ENCODE measurements at regions not wholly inside any gene's neighbourhood (a gene's known extent, or its start where the extent isn't known, plus 50 kb on each side); places are given as distances from the start of the nearest gene placed in this dataset.

DNA sequence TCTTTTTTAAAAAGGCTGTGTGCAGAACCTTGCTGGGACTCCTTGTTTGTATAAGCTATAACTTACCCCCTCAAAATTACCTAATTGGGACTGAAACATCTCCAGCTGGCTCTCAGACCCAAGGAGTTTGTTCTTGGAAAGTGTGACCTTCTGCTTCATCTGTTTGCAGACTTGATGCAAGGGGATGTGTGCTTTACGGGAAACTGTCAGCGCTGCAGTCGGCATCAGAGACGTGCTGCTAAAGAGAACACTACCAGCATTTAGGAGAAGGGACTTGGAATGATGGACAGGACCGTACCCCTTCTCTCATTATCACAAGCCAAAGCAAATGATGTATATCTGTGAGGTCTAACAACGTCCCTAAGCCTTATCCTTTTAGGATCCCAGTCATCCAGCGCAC, 174.2 kb upstream of the PARP11 start:
- no peak for TF ChIP-seq BHLHE40 (IDR thresholded peaks at IDR 0.05; ENCODE audit: low read depth, low read length)
- TF ChIP-seq, protein P1, sequence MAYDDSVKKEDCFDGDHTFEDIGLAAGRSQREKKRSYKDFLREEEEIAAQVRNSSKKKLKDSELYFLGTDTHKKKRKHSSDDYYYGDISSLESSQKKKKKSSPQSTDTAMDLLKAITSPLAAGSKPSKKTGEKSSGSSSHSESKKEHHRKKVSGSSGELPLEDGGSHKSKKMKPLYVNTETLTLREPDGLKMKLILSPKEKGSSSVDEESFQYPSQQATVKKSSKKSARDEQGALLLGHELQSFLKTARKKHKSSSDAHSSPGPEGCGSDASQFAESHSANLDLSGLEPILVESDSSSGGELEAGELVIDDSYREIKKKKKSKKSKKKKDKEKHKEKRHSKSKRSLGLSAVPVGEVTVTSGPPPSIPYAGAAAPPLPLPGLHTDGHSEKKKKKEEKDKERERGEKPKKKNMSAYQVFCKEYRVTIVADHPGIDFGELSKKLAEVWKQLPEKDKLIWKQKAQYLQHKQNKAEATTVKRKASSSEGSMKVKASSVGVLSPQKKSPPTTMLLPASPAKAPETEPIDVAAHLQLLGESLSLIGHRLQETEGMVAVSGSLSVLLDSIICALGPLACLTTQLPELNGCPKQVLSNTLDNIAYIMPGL (CRISPR knock-in tag; IDR thresholded peaks at IDR 0.05; ENCODE audit: borderline replicate concordance): no peak
- TF ChIP-seq, protein P2, sequence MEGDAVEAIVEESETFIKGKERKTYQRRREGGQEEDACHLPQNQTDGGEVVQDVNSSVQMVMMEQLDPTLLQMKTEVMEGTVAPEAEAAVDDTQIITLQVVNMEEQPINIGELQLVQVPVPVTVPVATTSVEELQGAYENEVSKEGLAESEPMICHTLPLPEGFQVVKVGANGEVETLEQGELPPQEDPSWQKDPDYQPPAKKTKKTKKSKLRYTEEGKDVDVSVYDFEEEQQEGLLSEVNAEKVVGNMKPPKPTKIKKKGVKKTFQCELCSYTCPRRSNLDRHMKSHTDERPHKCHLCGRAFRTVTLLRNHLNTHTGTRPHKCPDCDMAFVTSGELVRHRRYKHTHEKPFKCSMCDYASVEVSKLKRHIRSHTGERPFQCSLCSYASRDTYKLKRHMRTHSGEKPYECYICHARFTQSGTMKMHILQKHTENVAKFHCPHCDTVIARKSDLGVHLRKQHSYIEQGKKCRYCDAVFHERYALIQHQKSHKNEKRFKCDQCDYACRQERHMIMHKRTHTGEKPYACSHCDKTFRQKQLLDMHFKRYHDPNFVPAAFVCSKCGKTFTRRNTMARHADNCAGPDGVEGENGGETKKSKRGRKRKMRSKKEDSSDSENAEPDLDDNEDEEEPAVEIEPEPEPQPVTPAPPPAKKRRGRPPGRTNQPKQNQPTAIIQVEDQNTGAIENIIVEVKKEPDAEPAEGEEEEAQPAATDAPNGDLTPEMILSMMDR (IDR thresholded peaks at IDR 0.05): no peak
- TF ChIP-seq POLR2A (IDR thresholded peaks at IDR 0.05; ENCODE audit: low read length): no peak
- no peak for TF ChIP-seq EP300 (IDR thresholded peaks at IDR 0.05)
- TF ChIP-seq, protein P3, sequence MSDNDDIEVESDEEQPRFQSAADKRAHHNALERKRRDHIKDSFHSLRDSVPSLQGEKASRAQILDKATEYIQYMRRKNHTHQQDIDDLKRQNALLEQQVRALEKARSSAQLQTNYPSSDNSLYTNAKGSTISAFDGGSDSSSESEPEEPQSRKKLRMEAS (IDR thresholded peaks at IDR 0.05): no peak
- no peak for TF ChIP-seq HDAC2 (IDR thresholded peaks at IDR 0.05)
- TF ChIP-seq JUN (IDR thresholded peaks at IDR 0.05): no peak
- TF ChIP-seq MAZ (IDR thresholded peaks at IDR 0.05; ENCODE audit: borderline replicate concordance, low read depth, low read length): no peak
